ENCODE measurements at regions not wholly inside any gene's neighbourhood (a gene's known extent, or its start where the extent isn't known, plus 50 kb on each side); places are given as distances from the start of the nearest gene placed in this dataset.

- TF ChIP-seq ZNF433 (tag by site-specific recombination; IDR thresholded peaks at IDR 0.05; ENCODE audit: low read depth), result no peak
- no peak for TF ChIP-seq ZNF701 (tag by site-specific recombination; IDR thresholded peaks at IDR 0.05)
- no peak for TF ChIP-seq ZFHX2 (tag by site-specific recombination; conservative IDR thresholded peaks at IDR 0.05)
- TF ChIP-seq ZNF624 (tag by site-specific recombination; IDR thresholded peaks at IDR 0.05), result no peak
- TF ChIP-seq ZNF692 (tag by site-specific recombination; IDR thresholded peaks at IDR 0.05), result no peak
Measured at GRCh38 chrX:46036508-46036907, 508.7 kb downstream of the ZNF674 start (continued).

GRCh38 chrX:46034868-46035267 is 510.4 kb downstream of the ZNF674 start:
- no peak for TF ChIP-seq ZNF558 (tag by site-specific recombination; IDR thresholded peaks at IDR 0.05)
- no peak for TF ChIP-seq ZNF426 (tag by site-specific recombination; IDR thresholded peaks at IDR 0.05)
- no peak for TF ChIP-seq ZNF148 (tag by site-specific recombination; IDR thresholded peaks at IDR 0.05; ENCODE audit: borderline replicate concordance)
- Histone ChIP-seq H3K36me3 (ENCODE audit: control insufficient read depth in 2 of 2, insufficient read depth in 1 of 2, low read length in 2 of 2) (no peaks in the 10 kb centered on the region), H3K4me3 (ENCODE audit: low read depth, low read length) (no peak overlapping the region), H3K9me3 (ENCODE audit: control insufficient read depth, insufficient read depth, low read depth, low read length) (no peaks in the 10 kb centered on the region), H3K27ac (ENCODE audit: extremely low read depth, low read depth, low read length) (no peak overlapping the region), H3K4me1 (ENCODE audit: control insufficient read depth, insufficient read depth, low read length) (no peaks in the 10 kb centered on the region)
- ChIA-PET POLR2A (no interaction called here), CTCF (no interaction called here)

GRCh38 chrX:46029777-46030176 is 515.4 kb downstream of the ZNF674 start:
- no peak overlapping the region for H3K4me3 ChIP-seq (ENCODE audit: low read depth, low read length)
- TF ChIP-seq ZBTB44 (tag by site-specific recombination; IDR thresholded peaks at IDR 0.05), result no peak
- CTCF ChIA-PET, result no interaction called here
- H3K36me3 ChIP-seq (ENCODE audit: control insufficient read depth in 2 of 2, insufficient read depth in 1 of 2, low read length in 2 of 2), result no peaks in the 10 kb centered on the region
- H3K9me3 ChIP-seq (ENCODE audit: control insufficient read depth, insufficient read depth, low read depth, low read length), result no peaks in the 10 kb centered on the region
- H3K4me1 ChIP-seq (ENCODE audit: control insufficient read depth, insufficient read depth, low read length), result no peaks in the 10 kb centered on the region
- H3K27ac ChIP-seq (ENCODE audit: extremely low read depth, low read depth, low read length), result no peak overlapping the region
- POLR2A ChIA-PET, result no interaction called here

- H3K4me1 ChIP-seq (ENCODE audit: control insufficient read depth, insufficient read depth, low read length), result no peaks in the 10 kb centered on the region
- H3K9me3 ChIP-seq (ENCODE audit: control insufficient read depth, insufficient read depth, low read depth, low read length), result no peaks in the 10 kb centered on the region
- ChIA-PET POLR2A (no interaction called here), CTCF (no interaction called here)
- no peak overlapping the region for H3K4me3 ChIP-seq (ENCODE audit: low read depth, low read length)
- H3K36me3 ChIP-seq (ENCODE audit: control insufficient read depth in 2 of 2, insufficient read depth in 1 of 2, low read length in 2 of 2), result no peaks in the 10 kb centered on the region
- no peak overlapping the region for H3K27ac ChIP-seq (ENCODE audit: extremely low read depth, low read depth, low read length)
- no peak for TF ChIP-seq TRIM28 (IDR thresholded peaks at IDR 0.05; ENCODE audit: borderline replicate concordance, low read length)
- TF ChIP-seq ZNF350 (tag by site-specific recombination; IDR thresholded peaks at IDR 0.05), result no peak
- TF ChIP-seq WT1 (tag by site-specific recombination; IDR thresholded peaks at IDR 0.05), result no peak
- TF ChIP-seq OSR2 (tag by site-specific recombination; IDR thresholded peaks at IDR 0.05), result no peak
- no peak for TF ChIP-seq ZNF514 (tag by site-specific recombination; IDR thresholded peaks at IDR 0.05)
- no peak for TF ChIP-seq ZBTB1 (tag by site-specific recombination; IDR thresholded peaks at IDR 0.05)
Measured at GRCh38 chrX:46016296-46016695, 528.9 kb downstream of the ZNF674 start.

Measured in HEK293 (cell line).